ENCODE measurements at regions not wholly inside any gene's neighbourhood (a gene's known extent, or its start where the extent isn't known, plus 50 kb on each side); places are given as distances from the start of the nearest gene placed in this dataset.
"Not testable (repeated sequence)": the region's sequence is repeated elsewhere in the genome, so short reads cannot be mapped to it uniquely, and the experiment has no call there.

DNA sequence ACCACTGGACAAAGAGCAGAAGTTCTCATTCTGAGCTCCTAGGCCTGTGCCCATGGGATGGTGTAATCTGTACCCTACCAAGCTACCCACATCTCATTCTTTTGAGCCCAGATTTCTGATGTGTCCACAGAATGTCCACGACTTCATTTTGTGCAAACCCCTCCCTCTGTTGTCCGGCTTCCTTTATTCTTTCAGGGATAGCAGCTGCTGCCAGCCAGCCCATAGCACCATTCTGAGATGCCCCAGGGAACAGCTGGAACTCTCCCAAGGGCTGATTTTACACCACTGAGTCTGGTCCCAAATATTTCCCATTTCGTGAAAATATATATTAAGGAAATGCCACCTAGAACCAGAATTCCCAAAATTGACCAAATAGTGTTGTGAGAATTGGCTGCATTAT is 236.6 kb downstream of the SATB1 start:
- no peak for DNase-seq
- TF ChIP-seq POLR2AphosphoS5 (IDR thresholded peaks at IDR 0.05) (no peak), EP300 (IDR thresholded peaks at IDR 0.05) (no peak), POLR2A (IDR thresholded peaks at IDR 0.05) (no peak)
- TF ChIP-seq, protein P1, sequence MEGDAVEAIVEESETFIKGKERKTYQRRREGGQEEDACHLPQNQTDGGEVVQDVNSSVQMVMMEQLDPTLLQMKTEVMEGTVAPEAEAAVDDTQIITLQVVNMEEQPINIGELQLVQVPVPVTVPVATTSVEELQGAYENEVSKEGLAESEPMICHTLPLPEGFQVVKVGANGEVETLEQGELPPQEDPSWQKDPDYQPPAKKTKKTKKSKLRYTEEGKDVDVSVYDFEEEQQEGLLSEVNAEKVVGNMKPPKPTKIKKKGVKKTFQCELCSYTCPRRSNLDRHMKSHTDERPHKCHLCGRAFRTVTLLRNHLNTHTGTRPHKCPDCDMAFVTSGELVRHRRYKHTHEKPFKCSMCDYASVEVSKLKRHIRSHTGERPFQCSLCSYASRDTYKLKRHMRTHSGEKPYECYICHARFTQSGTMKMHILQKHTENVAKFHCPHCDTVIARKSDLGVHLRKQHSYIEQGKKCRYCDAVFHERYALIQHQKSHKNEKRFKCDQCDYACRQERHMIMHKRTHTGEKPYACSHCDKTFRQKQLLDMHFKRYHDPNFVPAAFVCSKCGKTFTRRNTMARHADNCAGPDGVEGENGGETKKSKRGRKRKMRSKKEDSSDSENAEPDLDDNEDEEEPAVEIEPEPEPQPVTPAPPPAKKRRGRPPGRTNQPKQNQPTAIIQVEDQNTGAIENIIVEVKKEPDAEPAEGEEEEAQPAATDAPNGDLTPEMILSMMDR (IDR thresholded peaks at IDR 0.05): no peak
- 82 to 90% methylated on average over 3 of the region's 3 CpGs for WGBS, 2 donors

DNA sequence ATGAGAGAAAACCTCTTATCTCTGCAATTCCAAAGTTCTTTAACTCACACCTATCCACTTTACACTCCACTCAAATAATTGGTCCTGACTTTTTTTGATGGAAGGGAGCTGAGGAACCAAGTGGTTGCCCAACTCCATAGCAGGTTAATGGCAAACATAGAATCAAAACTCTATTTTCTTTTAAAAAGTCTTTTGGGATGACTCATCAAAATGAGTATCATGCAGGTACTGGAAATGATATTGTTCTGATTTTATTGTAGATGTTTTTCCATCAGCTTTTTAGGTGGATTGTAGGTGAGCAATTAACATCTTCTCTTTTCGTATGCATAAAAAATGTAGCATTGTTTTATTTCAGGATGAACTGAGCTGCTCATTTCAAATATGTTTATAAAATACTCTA is 239.5 kb downstream of the SATB1 start:
- 92 to 97% methylated on average over 1 of the region's 1 CpG for WGBS, 2 donors
- ATAC-seq (ENCODE audit: low FRiP score in 2 of 2): no peak
- TF ChIP-seq POLR2A (IDR thresholded peaks at IDR 0.05): no peak
- TF ChIP-seq, protein P1 (IDR thresholded peaks at IDR 0.05): no peak
- no peak for TF ChIP-seq EP300 (IDR thresholded peaks at IDR 0.05)
- no peak for TF ChIP-seq POLR2AphosphoS5 (IDR thresholded peaks at IDR 0.05)
- Histone ChIP-seq H3K36me3 (no peaks in the 10 kb centered on the region), H3K9me3 (no peaks in the 10 kb centered on the region), H3K27ac (no peak overlapping the region), H3K27me3 (no peaks in the 10 kb centered on the region), H3K4me3 (no peak overlapping the region), H3K4me1 (no peaks in the 10 kb centered on the region)
- no peak for DNase-seq

More for the DNA sequence above, 236.6 kb downstream of the SATB1 start:
- H3K9me3 ChIP-seq: no peaks in the 10 kb centered on the region
- H3K4me3 ChIP-seq: no peak overlapping the region
- H3K27me3 ChIP-seq: no peaks in the 10 kb centered on the region
- H3K4me1 ChIP-seq: no peaks in the 10 kb centered on the region
- H3K36me3 ChIP-seq: no peaks in the 10 kb centered on the region
- no peak overlapping the region for H3K27ac ChIP-seq
- ATAC-seq (ENCODE audit: low FRiP score in 2 of 2): no peak

DNA sequence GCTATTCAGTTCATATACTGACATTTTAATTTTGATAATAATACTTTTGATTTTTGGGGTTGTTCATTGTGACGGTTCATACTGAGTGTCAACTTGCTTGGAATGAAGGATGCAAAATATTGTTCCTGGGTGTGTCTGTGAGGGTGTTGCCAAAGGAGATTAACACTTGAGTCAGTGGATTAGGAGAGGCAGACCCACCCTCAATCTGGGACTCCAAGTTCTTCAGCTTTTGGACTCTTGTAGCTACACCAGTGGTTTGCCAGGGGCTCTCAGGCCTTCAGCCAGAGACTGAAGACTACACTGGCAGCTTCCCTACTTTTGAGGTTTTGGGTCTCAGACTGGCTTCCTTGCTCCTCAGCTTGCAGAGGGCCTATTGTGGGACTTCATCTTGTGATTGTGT is 242.2 kb downstream of the SATB1 start:
- H3K36me3 ChIP-seq; H3K27me3 ChIP-seq; DNase-seq; ATAC-seq (ENCODE audit: low FRiP score in 2 of 2); H3K9me3 ChIP-seq; H3K4me3 ChIP-seq; H3K27ac ChIP-seq; H3K4me1 ChIP-seq: not testable (repeated sequence)
- WGBS, 2 donors: 97 to 100% methylated on average over 1 of the region's 1 CpG

DNA sequence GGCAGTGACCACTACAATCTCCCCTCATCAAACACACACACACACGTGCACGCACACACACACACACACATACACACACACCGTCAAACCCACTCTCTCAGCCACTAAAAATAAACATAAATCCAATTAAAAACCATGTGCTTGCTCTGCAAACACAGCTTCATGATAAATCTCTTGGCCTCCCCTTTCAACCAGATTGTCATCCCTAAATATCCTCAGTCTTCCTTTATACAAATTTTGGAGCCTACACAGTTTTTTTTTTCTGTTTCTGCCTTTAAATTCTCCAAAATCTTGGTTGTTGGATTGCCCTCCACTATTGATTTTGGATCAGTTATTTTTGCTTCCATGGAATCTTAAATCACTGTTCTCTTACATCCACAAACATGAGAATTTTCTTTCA is 245.6 kb downstream of the SATB1 start:
- no peak overlapping the region for H3K27ac ChIP-seq
- TF ChIP-seq POLR2AphosphoS5 (IDR thresholded peaks at IDR 0.05) (no peak), EP300 (IDR thresholded peaks at IDR 0.05) (no peak), POLR2A (IDR thresholded peaks at IDR 0.05) (no peak)
- TF ChIP-seq, protein P1 (IDR thresholded peaks at IDR 0.05): no peak
- no peaks in the 10 kb centered on the region for H3K9me3 ChIP-seq
- ATAC-seq (ENCODE audit: low FRiP score in 2 of 2) (no peak), DNase-seq (no peak)
- H3K4me1 ChIP-seq: no peaks in the 10 kb centered on the region
- 66 to 76% methylated on average over 3 of the region's 3 CpGs for WGBS, 2 donors
- no peak overlapping the region for H3K4me3 ChIP-seq
- H3K27me3 ChIP-seq: no peaks in the 10 kb centered on the region
- no peaks in the 10 kb centered on the region for H3K36me3 ChIP-seq

DNA sequence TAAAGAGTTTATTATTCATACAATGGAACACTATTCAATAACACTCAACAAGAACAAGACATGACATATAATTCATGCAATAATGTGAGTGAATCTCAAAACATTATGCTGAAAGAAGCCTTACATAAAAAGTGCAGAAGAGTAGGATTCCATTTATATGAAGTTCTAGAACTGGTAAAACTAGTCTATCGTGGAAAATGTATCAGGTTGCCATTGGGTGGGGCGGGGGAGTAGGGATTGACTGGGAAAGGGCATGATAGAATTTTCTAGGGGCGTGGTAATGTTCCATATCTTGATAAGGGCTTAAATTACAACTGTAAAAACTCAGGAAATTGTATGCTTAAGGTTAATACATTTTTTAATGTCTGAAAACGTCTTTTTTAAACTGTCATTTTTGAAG is 247.9 kb downstream of the SATB1 start:
- DNase-seq (no peak), ATAC-seq (ENCODE audit: low FRiP score in 2 of 2) (no peak)
- H3K4me1 ChIP-seq: no peaks in the 10 kb centered on the region
- no peak for TF ChIP-seq EP300 (IDR thresholded peaks at IDR 0.05)
- TF ChIP-seq POLR2AphosphoS5 (IDR thresholded peaks at IDR 0.05): no peak
- TF ChIP-seq POLR2A (IDR thresholded peaks at IDR 0.05): no peak
- TF ChIP-seq, protein P1 (IDR thresholded peaks at IDR 0.05): no peak
- no peak overlapping the region for H3K4me3 ChIP-seq
- no peaks in the 10 kb centered on the region for H3K27me3 ChIP-seq
- H3K27ac ChIP-seq: no peak overlapping the region
- no peaks in the 10 kb centered on the region for H3K9me3 ChIP-seq
- 68 to 69% methylated on average over 4 of the region's 4 CpGs for WGBS, 2 donors
- no peaks in the 10 kb centered on the region for H3K36me3 ChIP-seq

DNA sequence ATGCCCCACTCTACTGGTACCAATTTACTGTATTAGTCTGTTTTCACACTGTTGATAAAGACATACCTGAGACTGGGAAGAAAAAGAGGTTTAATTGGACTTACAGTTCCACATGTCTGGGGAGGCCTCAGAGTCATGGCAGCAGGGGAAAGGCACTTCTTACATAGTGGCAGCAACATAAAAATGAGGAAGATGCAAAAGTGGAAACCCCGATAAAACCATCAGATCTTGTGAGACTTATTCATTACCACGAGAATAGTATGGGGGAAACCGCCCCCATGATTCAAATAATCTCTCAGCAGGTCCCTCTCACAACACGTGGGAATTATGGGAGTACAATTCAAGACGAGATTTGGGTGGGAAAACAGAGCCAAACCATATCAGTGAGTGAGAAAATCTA is 251.2 kb downstream of the SATB1 start:
- WGBS, 2 donors: 70 to 71% methylated on average over 5 of the region's 5 CpGs
- DNase-seq; H3K4me1 ChIP-seq; H3K4me3 ChIP-seq; H3K27ac ChIP-seq; H3K27me3 ChIP-seq; ATAC-seq (ENCODE audit: low FRiP score in 2 of 2); H3K36me3 ChIP-seq; H3K9me3 ChIP-seq: not testable (repeated sequence)
